ENCODE measurements at regions not wholly inside any gene's neighbourhood (a gene's known extent, or its start where the extent isn't known, plus 50 kb on each side); places are given as distances from the start of the nearest gene placed in this dataset.

GRCh38 chr14:82421286-82421685, 887.6 kb upstream of the SEL1L start:
- no peak for DNase-seq (ENCODE audit: low read depth in 2 of 3, low spot score in 1 of 3)

GRCh38 chr14:82422230-82422629, 888.6 kb upstream of the SEL1L start:
- no peak for DNase-seq (ENCODE audit: low read depth in 2 of 3, low spot score in 1 of 3)

- DNase-seq (ENCODE audit: low read depth in 2 of 3, low spot score in 1 of 3), result no peak
Observed at GRCh38 chr14:82425261-82425660, 891.6 kb upstream of the SEL1L start.

- DNase-seq (ENCODE audit: low read depth in 2 of 3, low spot score in 1 of 3), result no peak
Observed at GRCh38 chr14:82431031-82431430, 897.4 kb upstream of the SEL1L start.

GRCh38 chr14:82432301-82433105, 898.9 kb upstream of the SEL1L start:
- DNase-seq (ENCODE audit: low read depth in 2 of 3, low spot score in 1 of 3), result no peak

DNA sequence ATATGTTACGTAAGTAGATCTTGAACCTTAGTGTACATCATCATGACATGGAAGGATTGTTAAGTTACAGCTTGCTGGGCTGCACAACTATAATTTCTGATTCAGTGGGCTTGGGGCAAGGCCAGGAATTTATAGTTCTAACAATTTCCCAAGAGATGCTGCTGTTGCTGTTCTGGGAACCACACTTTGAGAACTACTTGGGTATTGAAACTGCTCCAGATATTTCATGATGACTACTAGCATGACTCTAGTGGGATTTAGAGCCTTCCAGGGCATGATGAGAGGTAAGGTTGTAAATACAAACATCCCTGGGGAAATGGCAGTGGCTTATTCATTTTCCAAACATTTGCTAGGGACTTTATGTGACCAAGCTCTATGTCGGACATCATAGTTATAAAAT, 904.8 kb upstream of the SEL1L start:
- DNase-seq (ENCODE audit: low read depth in 2 of 3, low spot score in 1 of 3), result no peak

GRCh38 chr14:82441270-82441669, 907.6 kb upstream of the SEL1L start:
- no peak for DNase-seq (ENCODE audit: low read depth in 2 of 3, low spot score in 1 of 3)

GRCh38 chr14:82445810-82446570, 912.3 kb upstream of the SEL1L start:
- no peak for DNase-seq (ENCODE audit: low read depth in 2 of 3, low spot score in 1 of 3)

DNA sequence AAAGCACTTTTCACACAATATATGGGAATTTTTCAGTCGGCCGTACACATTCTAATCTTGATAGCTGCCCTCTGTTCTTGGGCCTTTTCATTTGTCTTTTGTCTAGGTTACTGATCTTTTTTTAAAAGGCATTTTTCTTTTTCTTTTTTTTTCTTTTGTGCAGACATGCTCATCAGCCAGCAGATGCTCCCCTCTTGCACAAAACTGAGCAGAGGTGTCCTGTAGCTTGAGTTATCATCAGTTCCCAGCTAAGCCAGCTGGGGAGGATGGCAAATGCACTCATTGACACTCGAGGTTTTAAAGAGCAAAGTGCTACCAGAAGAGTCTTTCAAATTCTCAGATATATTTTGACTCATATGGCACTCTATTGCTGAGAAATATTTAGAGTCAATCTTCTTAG, 913.9 kb upstream of the SEL1L start:
- no peak for DNase-seq (ENCODE audit: low read depth in 2 of 3, low spot score in 1 of 3)

DNA sequence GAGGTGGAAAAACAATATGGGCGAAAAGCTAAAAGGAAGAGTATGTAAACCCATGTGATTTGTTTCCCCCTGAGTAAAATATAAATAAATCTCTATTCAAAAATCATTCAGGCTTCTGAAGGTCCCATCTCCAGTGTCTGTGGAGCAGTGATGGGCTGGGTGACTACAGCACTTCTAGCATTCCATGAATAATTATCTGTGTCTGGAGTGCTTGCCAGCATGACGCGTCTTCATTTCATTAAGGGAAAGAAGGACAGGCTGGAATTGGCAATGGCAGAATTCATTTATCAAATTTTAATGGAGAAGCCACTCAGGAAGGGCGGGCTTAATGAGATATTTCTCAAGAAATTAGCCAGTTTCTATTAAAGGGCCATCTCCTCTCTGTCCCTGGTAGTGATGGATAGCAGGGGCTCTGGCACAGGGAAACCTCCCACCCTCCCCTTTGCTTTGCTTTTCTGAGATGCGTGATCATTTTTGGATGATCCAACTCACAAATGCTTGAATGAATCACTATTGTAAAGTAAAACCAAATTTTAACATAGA, 916.3 kb upstream of the SEL1L start:
- no peak for DNase-seq (ENCODE audit: low read depth in 2 of 3, low spot score in 1 of 3)

GRCh38 chr14:82451675-82452074, 918.0 kb upstream of the SEL1L start:
- no peak for DNase-seq (ENCODE audit: low read depth in 2 of 3, low spot score in 1 of 3)

- no peak for DNase-seq (ENCODE audit: low read depth in 2 of 3, low spot score in 1 of 3)
Observed at GRCh38 chr14:82482345-82482744, 948.7 kb upstream of the SEL1L start.

DNA sequence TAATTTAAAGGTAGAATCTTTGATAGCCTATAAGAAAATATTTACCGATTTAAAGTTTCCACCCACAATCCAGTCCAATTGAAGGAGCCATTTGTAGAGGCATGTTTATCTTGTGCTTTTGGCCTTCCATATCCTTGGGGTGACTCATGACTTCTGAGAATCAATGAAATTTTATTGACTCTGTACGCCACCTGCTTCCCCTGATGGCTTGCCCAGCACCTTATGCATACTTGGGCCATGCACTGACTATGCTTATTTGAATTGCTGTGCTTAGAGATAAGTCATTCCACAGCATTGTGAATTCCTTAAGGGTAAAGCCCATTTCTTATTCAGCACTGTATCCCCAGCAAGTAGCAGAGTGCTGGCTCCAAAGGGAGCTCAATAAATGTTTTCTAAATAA, 954.8 kb upstream of the SEL1L start:
- DNase-seq (ENCODE audit: low read depth in 2 of 3, low spot score in 1 of 3), result no peak

DNA sequence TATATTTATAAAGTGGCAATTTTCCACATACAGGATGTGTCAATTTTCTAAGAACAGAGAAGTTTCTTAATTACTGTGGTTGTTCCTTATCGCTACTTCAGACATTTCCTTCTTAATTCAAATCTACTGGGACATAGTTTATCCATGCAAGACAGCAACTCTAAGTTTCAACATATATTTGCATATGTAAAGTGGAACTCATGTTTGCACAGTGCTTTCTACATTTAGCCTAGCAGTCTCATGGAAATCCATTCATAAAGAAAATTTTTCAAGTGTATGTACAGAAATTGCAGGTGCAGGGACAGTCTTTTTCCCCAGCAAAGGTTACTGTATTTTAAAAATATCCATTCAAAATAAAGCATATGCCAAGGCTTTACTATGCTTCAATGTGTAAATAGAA, 956.7 kb upstream of the SEL1L start:
- DNase-seq (ENCODE audit: low read depth in 2 of 3, low spot score in 1 of 3), result no peak

- no peak for DNase-seq (ENCODE audit: low read depth in 2 of 3, low spot score in 1 of 3)
Observed at GRCh38 chr14:82492157-82492556, 958.5 kb upstream of the SEL1L start.

GRCh38 chr14:82500222-82500621, 966.6 kb upstream of the SEL1L start:
- no peak for DNase-seq (ENCODE audit: low read depth in 2 of 3, low spot score in 1 of 3)

DNA sequence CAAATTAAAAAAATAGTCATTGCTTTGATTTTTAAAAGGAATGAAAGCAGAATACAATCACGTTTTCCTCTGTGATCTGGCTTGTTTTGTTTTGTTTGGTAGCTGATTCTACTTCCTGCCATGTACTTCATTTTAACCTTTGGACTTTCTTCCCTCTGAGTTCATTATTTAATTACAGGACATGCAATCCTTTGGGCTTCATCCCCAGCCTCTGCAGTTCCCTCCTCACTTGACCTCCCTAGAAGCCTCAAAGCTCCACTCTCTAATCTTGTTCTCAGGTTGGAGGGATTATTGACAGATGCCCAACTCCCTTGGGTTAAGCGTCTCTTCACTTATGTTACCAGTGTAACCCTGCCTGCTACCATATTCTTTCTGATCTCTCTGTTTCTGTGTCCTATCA, 967.9 kb upstream of the SEL1L start:
- no peak for DNase-seq (ENCODE audit: low read depth in 2 of 3, low spot score in 1 of 3)

DNA sequence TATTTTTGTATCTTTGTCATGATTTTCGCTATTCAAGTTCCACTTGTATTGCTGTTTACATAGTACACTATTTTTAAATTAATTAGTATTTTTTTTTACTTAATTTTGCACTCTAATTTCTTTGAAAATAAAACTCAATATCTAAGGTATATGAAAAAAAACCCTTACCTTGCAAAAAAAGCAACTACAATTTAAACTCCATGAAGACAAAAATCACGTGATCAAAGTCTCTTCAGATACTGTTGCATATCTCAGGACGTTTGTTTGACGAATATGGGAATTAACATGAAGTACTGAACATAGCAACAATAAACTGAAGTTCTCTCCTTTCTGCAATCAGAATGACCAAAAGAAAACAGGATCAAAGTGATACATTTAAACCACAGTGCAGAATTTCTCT, 968.4 kb upstream of the SEL1L start:
- DNase-seq (ENCODE audit: low read depth in 2 of 3, low spot score in 1 of 3), result no peak

DNA sequence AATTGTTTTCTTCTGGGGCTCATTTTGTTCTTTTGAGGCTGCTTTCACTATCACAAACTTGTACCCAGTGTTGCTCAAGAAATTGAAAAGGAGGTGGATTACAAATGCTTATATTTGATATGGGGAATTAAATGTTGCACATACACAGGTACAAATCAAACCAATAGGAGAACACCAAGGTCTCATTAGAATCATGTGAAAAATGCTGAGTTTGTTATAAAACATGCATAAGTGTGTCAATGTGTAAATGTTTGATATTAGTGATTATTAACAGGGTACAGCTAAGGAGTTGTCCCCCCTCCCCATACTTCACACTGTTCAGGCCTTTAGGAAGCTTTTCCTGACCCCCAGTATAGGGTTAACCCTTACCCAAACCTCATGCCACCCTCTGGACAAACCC, 971.2 kb upstream of the SEL1L start:
- DNase-seq (ENCODE audit: low read depth in 2 of 3, low spot score in 1 of 3), result no peak

- no peak for DNase-seq (ENCODE audit: low read depth in 2 of 3, low spot score in 1 of 3)
Observed at GRCh38 chr14:82510007-82510406, 976.4 kb upstream of the SEL1L start.

DNA sequence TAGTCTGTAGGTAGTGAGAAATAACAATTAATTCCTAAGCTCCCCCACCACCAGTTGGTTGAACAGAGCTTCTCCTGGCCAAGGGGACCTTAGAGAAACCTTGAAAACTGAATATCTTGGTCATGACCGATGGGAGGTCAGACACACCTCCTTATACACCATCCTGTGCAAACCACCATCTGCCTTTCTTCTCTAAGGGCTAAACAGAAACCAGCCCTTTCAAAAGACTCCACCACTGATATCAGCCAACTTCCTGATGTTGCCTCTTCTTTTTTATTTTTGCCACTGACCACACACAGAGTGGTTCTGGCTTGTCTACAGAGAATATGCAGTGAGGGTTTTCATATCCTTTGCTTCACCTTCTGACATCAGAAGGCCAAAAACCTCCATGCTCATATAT, 977.7 kb upstream of the SEL1L start:
- DNase-seq (ENCODE audit: low read depth in 2 of 3, low spot score in 1 of 3), result no peak

DNA sequence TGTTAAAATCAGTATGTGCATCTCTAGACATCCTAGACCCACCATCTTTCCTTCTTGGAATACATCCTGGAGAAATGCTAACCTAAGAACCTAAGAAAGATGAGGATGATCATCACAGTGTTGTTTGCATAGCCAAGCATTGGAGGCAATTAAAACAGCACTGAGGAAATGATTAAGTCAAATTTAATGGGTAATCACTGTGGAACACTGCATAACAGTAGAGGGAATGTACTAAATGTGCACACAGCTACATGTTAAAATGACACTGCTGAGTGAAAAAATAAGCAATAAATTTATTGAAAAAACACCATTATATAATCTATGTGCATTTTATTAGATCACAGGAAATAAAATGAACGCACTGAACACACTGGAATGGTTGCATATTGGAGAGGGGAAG, 987.1 kb upstream of the SEL1L start:
- no peak for DNase-seq (ENCODE audit: low read depth in 2 of 3, low spot score in 1 of 3)
